GM23248 (cell line): ENCODE measurements at regions not wholly inside any gene's neighbourhood (a gene's known extent, or its start where the extent isn't known, plus 50 kb on each side); places are given as distances from the start of the nearest gene placed in this dataset.

Source experiments
- EZH2 ChIP-seq: fragments of 200-600 bp; sonication (generic); IDR thresholded peaks from 2 replicates; pipeline ENCODE4 v1.6.1; 2018; ENCODE audit warnings: antibody characterized with exemption, mild to moderate bottlenecking; ENCODE audit not compliant: insufficient read depth, poor library complexity, severe bottlenecking
- EZH2phosphoT487 ChIP-seq: fragments of 200-600 bp; sonication (generic); IDR thresholded peaks from 2 replicates; pipeline ENCODE4 v1.6.1; 2018; ENCODE audit warnings: antibody characterized with exemption, moderate library complexity, mild to moderate bottlenecking, low read depth; ENCODE audit not compliant: insufficient read depth

- TF ChIP-seq EZH2phosphoT487, result no peak
- no peak for TF ChIP-seq EZH2
Measured at GRCh38 chr6:105859457-105859856, 226.7 kb upstream of the PRDM1 start.
